CD1c-positive myeloid dendritic cell (primary cell): ENCODE measurements at regions not wholly inside any gene's neighbourhood (a gene's known extent, or its start where the extent isn't known, plus 50 kb on each side); places are given as distances from the start of the nearest gene placed in this dataset.

ENCODE experiments used
- DNase-seq: peaks from one replicate; pipeline ENCODE4 v3.0.0-alpha.2; 2016; ENCODE audit errors: extremely low spot score

GRCh38 chr3:194009892-194010533, 125.9 kb upstream of the HES1 start:
- DNase-seq, result no peak

- no peak for DNase-seq
These were observed 124.1 kb upstream of the HES1 start for GRCh38 chr3:194011807-194012206.

DNA sequence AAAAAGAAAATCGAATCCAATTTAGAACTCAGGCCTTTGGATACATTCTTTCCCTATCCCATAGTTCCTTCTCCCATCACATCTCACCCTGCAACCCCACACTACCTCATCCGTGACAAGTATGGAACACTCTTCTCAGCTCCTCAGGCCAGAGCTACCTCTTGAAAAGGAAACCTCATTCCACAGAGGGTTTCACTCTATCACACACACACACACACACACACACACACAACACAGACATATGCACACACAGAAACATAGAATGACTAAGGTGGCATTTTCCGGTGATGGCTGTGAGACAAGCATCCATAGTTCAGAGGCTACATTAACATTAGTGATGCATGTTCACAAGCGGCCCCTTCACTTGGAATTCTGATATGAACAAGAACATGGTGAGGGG, 122.0 kb upstream of the HES1 start:
- no peak for DNase-seq

GRCh38 chr3:194014756-194015155, 121.2 kb upstream of the HES1 start:
- DNase-seq, result no peak

- DNase-seq, result no peak
These were observed 116.4 kb upstream of the HES1 start for GRCh38 chr3:194019398-194020165.

DNA sequence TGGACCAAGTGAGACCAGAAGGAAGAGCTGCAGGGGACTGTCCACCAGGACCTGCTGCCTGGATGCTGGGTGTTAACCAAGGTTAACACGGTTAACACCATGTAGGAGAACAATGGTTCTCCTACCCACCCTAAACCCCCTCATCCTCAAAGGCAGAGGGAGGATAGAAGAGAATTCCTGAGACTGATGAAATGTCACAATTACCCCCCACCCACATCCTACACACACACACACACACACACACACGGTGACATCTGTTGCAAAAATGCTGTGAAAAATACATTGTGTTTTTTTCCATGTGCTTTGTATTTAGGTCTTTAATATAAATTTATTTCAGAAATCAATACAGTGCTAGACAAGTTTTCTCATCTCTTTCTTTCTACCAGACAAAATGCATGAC, 113.9 kb upstream of the HES1 start:
- no peak for DNase-seq

DNA sequence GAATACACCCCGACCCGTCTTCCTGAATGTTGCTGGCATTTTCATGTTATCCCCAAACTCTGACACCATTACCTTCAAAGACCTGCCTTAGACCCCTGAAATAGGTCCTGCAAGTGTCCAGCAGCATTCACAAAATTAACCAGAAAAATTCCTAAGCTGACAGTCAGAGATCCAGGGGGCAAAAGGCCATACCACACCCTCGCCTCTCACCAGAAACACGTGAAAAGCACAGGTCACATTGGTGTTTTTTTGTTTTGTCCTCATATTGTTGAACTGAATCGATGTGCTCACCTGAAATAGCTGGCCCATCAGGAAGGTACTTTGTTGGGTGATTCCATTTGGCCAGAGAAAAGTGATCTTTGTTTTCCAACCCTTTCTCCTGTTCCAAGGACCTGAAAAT, 113.1 kb upstream of the HES1 start:
- no peak for DNase-seq

GRCh38 chr3:194023501-194024280, 112.3 kb upstream of the HES1 start:
- no peak for DNase-seq

DNA sequence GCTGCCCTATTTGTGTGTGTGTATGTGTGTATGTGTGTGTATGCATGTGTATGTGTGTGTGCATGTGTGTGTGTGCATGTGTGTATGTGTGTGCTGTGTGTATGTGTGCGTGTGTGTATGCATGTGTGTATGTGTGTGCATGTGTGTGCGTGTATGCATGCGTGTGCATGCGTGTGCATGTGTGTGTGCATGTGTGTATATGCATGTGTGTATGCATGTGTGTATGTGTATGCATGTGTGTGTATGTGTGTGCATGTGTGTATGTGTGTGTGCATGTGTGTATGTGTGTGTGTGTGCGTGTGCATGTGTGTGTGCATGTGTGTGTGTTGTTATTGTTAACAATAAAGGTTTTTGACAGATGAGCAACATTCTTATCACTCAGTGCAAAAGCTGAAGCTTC, 110.8 kb upstream of the HES1 start:
- DNase-seq, result no peak

- no peak for DNase-seq
These were observed 110.0 kb upstream of the HES1 start for GRCh38 chr3:194025951-194026350.

- DNase-seq, result no peak
These were observed 107.4 kb upstream of the HES1 start for GRCh38 chr3:194028434-194029004.

DNA sequence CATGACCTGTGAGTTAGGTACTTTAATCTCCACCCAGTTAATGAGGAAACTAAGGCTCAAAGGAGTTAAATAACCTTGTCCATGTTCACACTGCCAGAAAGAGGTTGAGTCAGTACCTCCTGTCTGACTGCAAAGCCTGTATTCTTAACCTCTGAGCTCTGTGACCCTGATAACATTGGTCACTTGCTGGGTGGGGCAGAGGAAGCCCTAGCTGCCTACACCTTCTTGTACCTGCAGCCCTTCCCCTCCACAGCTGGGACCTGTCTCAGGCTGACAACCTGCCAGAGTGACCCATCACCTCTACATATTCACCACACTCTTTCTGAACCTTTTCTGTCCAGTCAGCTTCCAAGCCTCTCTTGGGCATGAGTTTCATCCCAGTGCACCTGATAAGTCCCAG, 106.1 kb upstream of the HES1 start:
- DNase-seq, result no peak

DNA sequence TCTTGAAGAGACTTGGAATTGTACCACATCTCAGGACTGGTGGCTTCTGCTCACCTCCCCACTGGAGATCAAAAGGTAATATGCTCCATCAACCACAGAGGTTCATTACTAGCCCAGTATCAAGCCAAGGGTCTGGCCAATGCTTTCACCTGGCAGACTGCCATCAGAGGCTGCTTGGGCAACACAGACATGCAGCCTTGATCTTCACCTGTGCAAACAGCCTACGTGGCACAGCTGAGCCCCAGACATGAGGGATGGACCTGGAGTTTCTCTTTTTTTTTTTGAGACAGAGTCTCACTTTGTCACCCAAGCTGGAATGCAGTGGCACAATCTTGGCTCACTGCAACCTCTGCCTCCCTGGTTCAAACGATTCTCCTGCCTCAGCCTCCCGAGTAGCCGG, 105.6 kb upstream of the HES1 start:
- DNase-seq, result no peak

DNA sequence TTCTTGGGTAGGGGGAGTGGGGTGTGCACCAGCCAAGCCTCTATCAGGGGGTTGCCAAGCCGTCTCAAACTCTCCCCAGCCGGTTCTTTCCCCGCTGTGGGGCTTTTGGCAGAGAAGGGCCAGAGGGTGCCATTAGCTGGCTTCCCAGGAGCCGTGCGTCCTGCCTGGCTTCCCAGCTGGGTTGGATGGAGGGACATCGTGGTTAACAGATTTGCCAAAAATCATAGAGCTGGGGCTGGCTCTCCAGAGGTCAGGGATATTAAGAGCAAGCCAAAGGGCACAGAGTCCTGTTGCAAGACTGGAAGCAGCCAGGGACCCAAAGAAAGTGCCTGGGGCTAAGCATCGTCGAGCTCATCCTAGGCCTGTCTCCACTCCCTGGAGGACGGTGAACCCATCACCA, 104.6 kb upstream of the HES1 start:
- DNase-seq, result no peak

GRCh38 chr3:194031867-194032635, 103.9 kb upstream of the HES1 start:
- no peak for DNase-seq

DNA sequence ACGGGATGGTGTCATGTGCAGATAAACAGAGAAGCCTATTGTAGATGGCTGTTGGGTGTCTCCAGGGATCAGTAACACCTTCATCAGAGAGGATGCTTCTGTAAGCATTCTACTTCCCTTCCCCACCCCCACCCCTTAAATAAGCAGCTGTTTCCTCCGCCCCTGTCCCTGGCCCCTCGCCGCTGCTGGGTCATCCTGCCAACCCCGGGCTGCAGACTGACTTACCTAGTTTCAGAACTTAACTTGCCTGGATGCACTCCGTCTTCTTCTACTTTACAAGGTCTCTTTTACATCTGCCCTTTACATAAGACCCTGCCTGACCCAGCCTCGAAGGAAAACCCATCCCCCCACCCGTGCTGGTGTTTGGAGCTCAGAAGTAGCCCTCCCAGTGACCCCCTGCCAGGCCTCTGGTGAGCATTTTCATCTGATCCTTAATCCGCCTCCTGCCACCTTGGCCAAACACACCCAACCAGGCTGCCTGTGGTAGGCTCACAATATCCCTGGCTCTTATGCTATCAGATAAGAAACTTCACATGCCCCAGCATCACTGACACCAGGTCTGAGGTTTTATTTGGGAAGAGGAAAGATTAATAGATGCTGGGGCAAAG, 103.0 kb upstream of the HES1 start:
- DNase-seq, result no peak

DNA sequence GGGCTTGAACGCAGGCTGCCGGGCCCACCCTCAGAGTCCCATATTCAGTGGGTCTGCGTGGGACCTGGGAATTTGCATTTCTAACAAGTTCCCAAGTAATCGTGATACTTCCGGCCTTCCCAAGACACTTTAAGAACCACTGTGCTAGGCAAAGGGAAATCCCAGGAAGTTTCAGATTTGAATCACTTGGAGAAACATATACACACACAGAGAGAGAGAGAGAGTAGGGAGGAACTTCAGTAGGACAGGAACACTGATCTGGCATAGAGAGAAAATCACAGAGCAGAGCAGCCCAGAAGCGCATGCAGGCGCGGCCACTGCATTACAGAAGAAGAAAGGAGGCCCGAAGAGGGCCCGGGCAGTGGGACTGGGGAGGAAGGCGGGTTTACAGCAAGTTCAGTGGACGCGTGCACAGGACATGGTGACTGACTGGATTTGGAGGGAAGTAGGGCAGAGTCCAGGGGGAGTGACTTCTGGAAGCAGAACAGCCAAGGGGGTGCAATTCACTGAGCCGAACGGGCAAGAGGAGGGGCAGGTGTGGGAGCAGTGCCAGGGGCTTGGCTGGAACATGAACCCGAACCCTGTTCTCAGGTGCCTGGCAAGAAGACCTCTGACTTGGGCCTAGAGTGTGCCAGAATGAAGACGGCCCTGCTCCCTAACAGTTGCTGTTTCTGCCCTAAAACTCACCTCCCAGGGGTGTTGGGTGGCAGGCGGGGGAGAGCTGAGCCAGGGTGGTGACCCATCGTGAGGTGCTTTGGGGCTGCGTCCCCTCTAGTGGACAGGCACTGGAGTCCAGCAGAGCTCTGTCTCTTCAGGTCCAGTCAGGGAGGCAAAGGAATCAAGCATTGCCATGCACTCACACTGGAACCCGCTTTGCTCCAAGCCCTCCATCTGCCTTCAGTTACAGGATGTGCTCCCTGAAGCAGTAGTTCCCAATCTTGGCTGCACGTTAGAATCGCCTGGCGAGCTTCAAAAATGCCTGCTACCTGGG, 101.3 kb upstream of the HES1 start:
- no peak for DNase-seq

- DNase-seq, result no peak
These were observed 100.4 kb upstream of the HES1 start for GRCh38 chr3:194035406-194036138.

DNA sequence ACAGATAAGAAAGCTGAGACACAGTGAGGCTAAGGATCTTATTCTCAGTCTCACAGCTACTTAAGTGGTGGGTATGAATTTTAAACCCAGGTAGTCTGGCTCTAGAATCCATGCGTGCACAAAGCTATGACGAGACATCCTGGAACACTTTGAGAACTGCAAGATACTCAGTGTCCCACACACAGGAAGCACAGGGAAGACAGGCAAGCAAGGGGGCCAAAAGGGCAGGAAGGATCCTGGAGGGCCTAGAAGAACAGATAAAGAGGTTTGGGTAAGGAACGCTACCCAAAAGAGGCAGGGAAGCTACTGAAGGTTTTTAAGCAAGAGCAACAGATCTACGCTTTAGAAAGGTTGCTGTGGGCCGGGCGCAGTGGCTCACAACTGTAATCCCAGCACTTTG, 99.1 kb upstream of the HES1 start:
- no peak for DNase-seq
